AG04449 (cell line): ENCODE measurements at regions not wholly inside any gene's neighbourhood (a gene's known extent, or its start where the extent isn't known, plus 50 kb on each side); places are given as distances from the start of the nearest gene placed in this dataset.

Source experiments
- CTCF ChIA-PET: fragments of 350-600 bp; formaldehyde crosslinking; extraction: SDS; loops from one replicate; lab custom pipeline; 2021; ENCODE audit warnings: antibody characterized with exemption; lab: Yijun Ruan, JAX
- POLR2A ChIA-PET: fragments of 400-600, 350-600 bp; formaldehyde crosslinking; extraction: SDS; loops from one replicate; lab custom pipeline; 2020; ENCODE audit warnings: antibody characterized with exemption, inconsistent platforms; lab: Yijun Ruan, JAX
- DNase-seq: peaks from one replicate; pipeline ENCODE4 v3.0.0-alpha.2; 2010; ENCODE audit warnings: low read depth, low spot score
- H3K4me3 ChIP-seq: 2 replicates; pipeline ENCODE4 v1.5.1; 2011; ENCODE audit warnings: low read depth, mild to moderate bottlenecking, control low read depth, low read length
- CTCF ChIP-seq: IDR thresholded peaks from one replicate; pipeline ENCODE4 v1.5.1; 2011; ENCODE audit warnings: mild to moderate bottlenecking, moderate library complexity, low read length, control low read depth, inconsistent platforms; ENCODE audit not compliant: insufficient read depth; ENCODE audit errors: missing control alignments

GRCh38 chr15:47304656-47305055, 412.6 kb upstream of the SEMA6D start:
- POLR2A ChIA-PET: no interaction called here

GRCh38 chr15:47312161-47312560, 405.1 kb upstream of the SEMA6D start:
- CTCF ChIA-PET: no interaction called here
- no peak overlapping the region for H3K4me3 ChIP-seq
- no peak for DNase-seq
- TF ChIP-seq CTCF: no peak
- POLR2A ChIA-PET: no interaction called here

More at GRCh38 chr15:47304656-47305055, 412.6 kb upstream of the SEMA6D start:
- CTCF ChIA-PET: no interaction called here
- DNase-seq: no peak
- no peak overlapping the region for H3K4me3 ChIP-seq
- TF ChIP-seq CTCF: no peak

GRCh38 chr15:47326410-47327333, 390.6 kb upstream of the SEMA6D start:
- POLR2A ChIA-PET: no interaction called here
- TF ChIP-seq CTCF: no peak
- CTCF ChIA-PET: no interaction called here
- no peak overlapping the region for H3K4me3 ChIP-seq
- no peak for DNase-seq

- CTCF ChIA-PET: interaction anchor here (1.8 kb wide), 1 partner anchor 10 kb away, joined by 3 read pairs; no protein-coding TSS in a partner anchor
- no peak for TF ChIP-seq CTCF
- peak; percentile 12 for DNase-seq
- POLR2A ChIA-PET: no interaction called here
- no peak overlapping the region for H3K4me3 ChIP-seq
Measured at GRCh38 chr15:47331829-47332393, 385.4 kb upstream of the SEMA6D start.

GRCh38 chr15:47332481-47332880, 384.8 kb upstream of the SEMA6D start:
- ChIA-PET CTCF (interaction anchor here (1.8 kb wide), 1 partner anchor 9 kb away, joined by 3 read pairs; no protein-coding TSS in a partner anchor), POLR2A (no interaction called here)
- no peak overlapping the region for H3K4me3 ChIP-seq
- no peak for TF ChIP-seq CTCF
- DNase-seq: no peak

- POLR2A ChIA-PET: no interaction called here
- no peak for TF ChIP-seq CTCF
- H3K4me3 ChIP-seq: no peak overlapping the region
- no peak for DNase-seq
- CTCF ChIA-PET: no interaction called here
Measured at GRCh38 chr15:47333734-47334133, 383.6 kb upstream of the SEMA6D start.
